ENCODE measurements at regions not wholly inside any gene's neighbourhood (a gene's known extent, or its start where the extent isn't known, plus 50 kb on each side); places are given as distances from the start of the nearest gene placed in this dataset.

DNA sequence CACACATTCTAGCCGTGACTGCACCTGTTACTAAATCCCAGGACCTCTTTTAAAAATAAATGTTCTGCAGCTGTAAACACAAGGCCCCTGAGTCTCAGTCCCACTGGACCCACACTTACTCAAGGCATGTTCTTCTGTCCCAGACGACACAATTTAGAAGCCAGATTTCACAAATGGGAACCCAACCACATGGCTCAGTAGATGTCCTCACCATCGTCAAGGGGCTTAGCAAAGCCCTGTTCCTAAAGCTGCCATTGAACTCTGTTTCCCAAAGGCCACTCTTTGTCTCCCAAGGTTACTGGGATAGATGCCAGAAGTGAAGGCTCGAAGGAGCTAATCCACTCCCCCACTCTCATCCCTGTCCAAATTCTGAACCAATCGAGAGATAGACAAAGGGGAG is 301.0 kb downstream of the GALR1 start:
- H3K9me3 Mint-ChIP-seq: peaks cover 0 to 2% (median 0%) of the 10 kb centered on the region in 11 donors
- Histone ChIP-seq H3K27me3 (ENCODE audit: control insufficient read depth in 2 of 2, insufficient read depth in 2 of 2, low read length in 2 of 2) (no peaks in the 10 kb centered on the region), H3K27ac (ENCODE audit: low read depth, low read length) (no peak overlapping the region), H3K4me1 (ENCODE audit: control insufficient read depth in 2 of 2, insufficient read depth in 2 of 2, low read length in 2 of 2) (no peaks in the 10 kb centered on the region), H3K36me3 (ENCODE audit: control insufficient read depth in 2 of 3, insufficient read depth in 3 of 3, low read length in 3 of 3) (no peaks in the 10 kb centered on the region), H3K4me3 (ENCODE audit: low read length) (no peak overlapping the region), H3K9me3 (ENCODE audit: control insufficient read depth in 2 of 3, low read length in 3 of 3) (no peaks in the 10 kb centered on the region)
- ATAC-seq (no peak), DNase-seq (no peak)
- ChIA-PET CTCF (no interaction called here), POLR2A (no interaction called here)
- peaks cover 0 to 17% (median 6%) of the 10 kb centered on the region in 5 donors for H3K27me3 Mint-ChIP-seq
- H3K36me3 Mint-ChIP-seq: no peaks in the 10 kb centered on the region
- intact Hi-C loops (cut with micrococcal nuclease): no loop called here
- H3K27ac Mint-ChIP-seq: no peak overlapping the region
- H3K4me3 Mint-ChIP-seq: no peak overlapping the region
- no peaks in the 10 kb centered on the region for H3K4me1 Mint-ChIP-seq

DNA sequence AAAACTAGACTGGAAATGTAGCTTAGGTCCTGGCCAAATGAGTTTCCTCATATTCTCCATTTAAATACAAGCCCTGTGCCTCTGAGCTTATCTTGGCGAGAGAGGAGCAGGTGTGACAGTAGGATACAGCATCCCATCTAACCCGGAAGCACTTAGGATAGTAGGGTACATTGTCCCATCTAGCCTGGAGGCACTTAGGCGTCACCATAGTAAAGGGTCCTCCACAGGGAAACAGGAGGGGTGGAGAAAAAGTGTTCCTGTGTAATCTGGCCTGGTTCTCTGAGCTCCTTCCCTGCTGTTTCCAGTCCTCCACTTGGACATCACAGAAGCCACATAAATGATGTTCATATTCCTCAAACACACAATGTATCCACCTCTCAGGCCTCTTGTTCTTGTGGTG is 301.4 kb downstream of the GALR1 start:
- H3K9me3 ChIP-seq (ENCODE audit: control insufficient read depth in 2 of 3, low read length in 3 of 3): no peaks in the 10 kb centered on the region
- POLR2A ChIA-PET: no interaction called here

DNA sequence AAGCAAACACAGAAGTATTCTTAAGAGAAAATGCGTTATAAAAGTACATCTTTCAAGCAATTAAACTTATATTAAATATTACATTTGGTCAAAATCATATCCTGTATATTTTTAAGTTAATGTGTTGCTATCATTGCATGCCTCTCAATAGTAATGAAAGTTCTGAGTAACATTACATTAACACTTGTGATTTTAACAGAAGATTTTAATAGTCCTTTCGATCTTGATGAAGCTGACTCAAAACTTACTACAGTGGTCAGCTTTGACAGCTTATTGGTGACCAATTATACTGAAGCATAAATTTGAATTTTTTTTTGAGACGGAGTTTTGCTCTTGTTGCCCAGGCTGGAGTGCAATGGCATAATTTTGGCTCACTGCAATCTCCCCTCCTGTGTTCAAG is 303.3 kb downstream of the GALR1 start:
- no peaks in the 10 kb centered on the region for H3K36me3 Mint-ChIP-seq
- H3K27ac Mint-ChIP-seq: no peak overlapping the region
- no peak overlapping the region for H3K27ac ChIP-seq (ENCODE audit: low read depth, low read length)
- no peak overlapping the region for H3K4me3 ChIP-seq (ENCODE audit: low read length)
- peaks cover 0 to 23% (median 6%) of the 10 kb centered on the region in 5 donors for H3K27me3 Mint-ChIP-seq
- intact Hi-C loops (cut with micrococcal nuclease): no loop called here
- POLR2A ChIA-PET: no interaction called here
- peaks cover 0 to 2% (median 0%) of the 10 kb centered on the region in 11 donors for H3K9me3 Mint-ChIP-seq
- ATAC-seq (no peak), DNase-seq (no peak)
- no peak overlapping the region for H3K4me3 Mint-ChIP-seq
- H3K4me1 ChIP-seq (ENCODE audit: control insufficient read depth in 2 of 2, insufficient read depth in 2 of 2, low read length in 2 of 2): no peaks in the 10 kb centered on the region
- no peaks in the 10 kb centered on the region for H3K36me3 ChIP-seq (ENCODE audit: control insufficient read depth in 2 of 3, insufficient read depth in 3 of 3, low read length in 3 of 3)
- H3K9me3 ChIP-seq (ENCODE audit: control insufficient read depth in 2 of 3, low read length in 3 of 3): no peaks in the 10 kb centered on the region
- no peaks in the 10 kb centered on the region for H3K27me3 ChIP-seq (ENCODE audit: control insufficient read depth in 2 of 2, insufficient read depth in 2 of 2, low read length in 2 of 2)
- CTCF ChIA-PET: no interaction called here
- no peaks in the 10 kb centered on the region for H3K4me1 Mint-ChIP-seq

More for the DNA sequence above, 301.4 kb downstream of the GALR1 start:
- no peak overlapping the region for H3K4me3 ChIP-seq (ENCODE audit: low read length)
- Mint-ChIP-seq H3K4me1 (no peaks in the 10 kb centered on the region), H3K27me3 (peaks cover 0 to 17% (median 6%) of the 10 kb centered on the region in 5 donors), H3K4me3 (no peak overlapping the region), H3K36me3 (no peaks in the 10 kb centered on the region), H3K9me3 (peaks cover 0 to 2% (median 0%) of the 10 kb centered on the region in 11 donors), H3K27ac (no peak overlapping the region)
- no peaks in the 10 kb centered on the region for H3K27me3 ChIP-seq (ENCODE audit: control insufficient read depth in 2 of 2, insufficient read depth in 2 of 2, low read length in 2 of 2)
- no peak overlapping the region for H3K27ac ChIP-seq (ENCODE audit: low read depth, low read length)
- CTCF ChIA-PET: no interaction called here
- H3K36me3 ChIP-seq (ENCODE audit: control insufficient read depth in 2 of 3, insufficient read depth in 3 of 3, low read length in 3 of 3): no peaks in the 10 kb centered on the region
- intact Hi-C loops (cut with micrococcal nuclease): no loop called here
- no peak for DNase-seq
- H3K4me1 ChIP-seq (ENCODE audit: control insufficient read depth in 2 of 2, insufficient read depth in 2 of 2, low read length in 2 of 2): no peaks in the 10 kb centered on the region
- ATAC-seq: no peak

DNA sequence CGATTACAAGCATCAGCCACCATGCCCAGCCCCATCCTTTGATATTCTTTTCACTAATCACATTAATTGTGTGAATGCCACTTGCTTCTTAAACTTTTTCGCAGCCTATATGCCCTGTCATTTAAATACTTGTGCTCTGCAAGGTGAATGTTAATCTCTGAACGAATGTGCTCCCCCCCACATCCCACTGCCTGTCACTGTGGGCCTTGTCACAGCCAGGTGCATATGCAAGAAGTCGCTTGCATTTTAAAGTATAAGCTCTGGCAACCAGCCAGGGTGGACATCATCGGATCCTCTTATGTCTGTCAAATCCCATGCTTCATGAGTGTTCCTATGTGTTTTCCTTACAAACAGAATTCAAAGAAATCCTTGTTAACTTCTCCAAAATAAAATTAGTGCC is 304.4 kb downstream of the GALR1 start:
- Histone ChIP-seq H3K27ac (ENCODE audit: low read depth, low read length) (no peak overlapping the region), H3K27me3 (ENCODE audit: control insufficient read depth in 2 of 2, insufficient read depth in 2 of 2, low read length in 2 of 2) (no peaks in the 10 kb centered on the region), H3K4me1 (ENCODE audit: control insufficient read depth in 2 of 2, insufficient read depth in 2 of 2, low read length in 2 of 2) (no peaks in the 10 kb centered on the region), H3K4me3 (ENCODE audit: low read length) (no peak overlapping the region), H3K36me3 (ENCODE audit: control insufficient read depth in 2 of 3, insufficient read depth in 3 of 3, low read length in 3 of 3) (no peaks in the 10 kb centered on the region), H3K9me3 (ENCODE audit: control insufficient read depth in 2 of 3, low read length in 3 of 3) (no peaks in the 10 kb centered on the region)
- POLR2A ChIA-PET: no interaction called here
- ATAC-seq: no peak
- Mint-ChIP-seq H3K27ac (no peak overlapping the region), H3K4me1 (no peaks in the 10 kb centered on the region), H3K27me3 (peaks cover 0 to 23% (median 6%) of the 10 kb centered on the region in 5 donors), H3K4me3 (no peak overlapping the region), H3K9me3 (peaks cover 0 to 2% (median 0%) of the 10 kb centered on the region in 11 donors), H3K36me3 (no peaks in the 10 kb centered on the region)
- CTCF ChIA-PET: no interaction called here
- DNase-seq: no peak
- intact Hi-C loops (cut with micrococcal nuclease): no loop called here

DNA sequence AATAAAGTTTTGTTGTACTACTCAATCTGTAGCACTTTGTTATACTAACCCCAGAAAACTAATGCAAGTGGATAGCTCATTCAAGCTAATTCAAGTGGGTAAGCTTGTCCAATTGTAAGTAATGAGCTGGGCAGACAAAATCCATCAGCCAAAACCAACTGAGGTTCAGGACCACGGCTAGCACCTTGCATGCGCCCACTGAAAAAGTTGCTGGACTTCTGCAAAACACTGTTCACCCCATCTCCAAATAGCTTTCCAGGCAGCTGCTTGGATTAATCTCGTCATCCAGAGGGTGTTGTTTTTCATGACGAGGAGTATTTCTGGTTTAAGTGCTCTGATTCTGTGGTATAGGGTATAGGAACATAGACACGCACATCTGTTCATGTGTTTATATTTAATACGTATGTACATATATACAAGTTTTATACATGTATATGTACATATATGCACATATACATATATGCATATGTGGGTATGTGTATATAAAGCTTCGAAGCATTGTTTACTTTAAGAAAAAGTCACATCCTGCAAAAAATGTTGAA is 307.5 kb downstream of the GALR1 start:
- CTCF ChIA-PET: no interaction called here

DNA sequence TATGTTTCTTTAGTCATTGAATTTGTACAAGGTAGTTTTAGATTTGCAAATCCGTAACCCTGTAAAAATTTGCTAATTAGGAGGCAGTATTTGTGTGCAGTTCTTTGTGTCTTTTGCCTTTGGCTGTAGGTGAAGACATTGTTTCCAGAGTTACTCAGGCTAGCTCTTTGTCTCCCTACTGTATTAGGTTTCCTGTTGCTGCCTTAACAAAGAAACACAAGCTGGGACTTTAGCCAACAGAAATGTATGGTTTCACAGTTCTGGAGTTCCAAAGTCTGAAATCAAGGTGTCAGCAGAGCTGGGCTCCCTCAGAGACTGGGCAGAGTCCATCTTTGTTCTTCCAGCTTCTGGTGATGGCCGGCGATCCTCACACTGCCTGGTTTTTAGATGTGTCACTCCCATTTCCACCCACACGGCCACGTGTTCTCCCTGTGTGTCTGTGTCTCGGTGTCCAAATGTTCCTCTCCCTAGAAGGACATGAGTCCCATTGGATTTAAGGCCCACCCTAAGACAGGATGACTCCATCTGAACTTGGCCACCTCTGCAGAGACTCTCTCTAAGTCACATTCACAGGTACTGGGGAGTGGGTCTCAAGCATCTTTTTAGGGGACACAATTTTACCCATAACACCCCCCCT is 309.7 kb downstream of the GALR1 start:
- H3K27ac ChIP-seq (ENCODE audit: low read depth, low read length): no peak overlapping the region
- H3K4me1 ChIP-seq (ENCODE audit: control insufficient read depth in 2 of 2, insufficient read depth in 2 of 2, low read length in 2 of 2): no peaks in the 10 kb centered on the region
- Mint-ChIP-seq H3K27me3 (peaks cover 0 to 30% (median 12%) of the 10 kb centered on the region in 5 donors), H3K9me3 (peaks cover 0 to 3% (median 0%) of the 10 kb centered on the region in 11 donors), H3K4me1 (no peaks in the 10 kb centered on the region), H3K4me3 (no peak overlapping the region), H3K36me3 (no peaks in the 10 kb centered on the region), H3K27ac (no peak overlapping the region)
- intact Hi-C loops (cut with micrococcal nuclease): no loop called here
- ChIA-PET POLR2A (no interaction called here), CTCF (no interaction called here)
- DNase-seq: no peak
- H3K9me3 ChIP-seq (ENCODE audit: control insufficient read depth in 2 of 3, low read length in 3 of 3): no peaks in the 10 kb centered on the region
- no peaks in the 10 kb centered on the region for H3K27me3 ChIP-seq (ENCODE audit: control insufficient read depth in 2 of 2, insufficient read depth in 2 of 2, low read length in 2 of 2)
- H3K36me3 ChIP-seq (ENCODE audit: control insufficient read depth in 2 of 3, insufficient read depth in 3 of 3, low read length in 3 of 3): no peaks in the 10 kb centered on the region
- H3K4me3 ChIP-seq (ENCODE audit: low read length): no peak overlapping the region
- no peak for ATAC-seq

More for the DNA sequence above, 307.5 kb downstream of the GALR1 start:
- H3K27ac Mint-ChIP-seq: no peak overlapping the region
- no peak overlapping the region for H3K27ac ChIP-seq (ENCODE audit: low read depth, low read length)
- H3K36me3 ChIP-seq (ENCODE audit: control insufficient read depth in 2 of 3, insufficient read depth in 3 of 3, low read length in 3 of 3): no peaks in the 10 kb centered on the region
- no peak for DNase-seq
- no peaks in the 10 kb centered on the region for H3K4me1 ChIP-seq (ENCODE audit: control insufficient read depth in 2 of 2, insufficient read depth in 2 of 2, low read length in 2 of 2)
- H3K27me3 Mint-ChIP-seq: peaks cover 0 to 24% (median 6%) of the 10 kb centered on the region in 5 donors
- no peaks in the 10 kb centered on the region for H3K9me3 Mint-ChIP-seq
- no peaks in the 10 kb centered on the region for H3K36me3 Mint-ChIP-seq
- no peak overlapping the region for H3K4me3 ChIP-seq (ENCODE audit: low read length)
- H3K4me3 Mint-ChIP-seq: no peak overlapping the region
- ATAC-seq: no peak
- POLR2A ChIA-PET: no interaction called here
- no peaks in the 10 kb centered on the region for H3K27me3 ChIP-seq (ENCODE audit: control insufficient read depth in 2 of 2, insufficient read depth in 2 of 2, low read length in 2 of 2)
- no peaks in the 10 kb centered on the region for H3K9me3 ChIP-seq (ENCODE audit: control insufficient read depth in 2 of 3, low read length in 3 of 3)
- intact Hi-C loops (cut with micrococcal nuclease): no loop called here
- H3K4me1 Mint-ChIP-seq: no peaks in the 10 kb centered on the region

DNA sequence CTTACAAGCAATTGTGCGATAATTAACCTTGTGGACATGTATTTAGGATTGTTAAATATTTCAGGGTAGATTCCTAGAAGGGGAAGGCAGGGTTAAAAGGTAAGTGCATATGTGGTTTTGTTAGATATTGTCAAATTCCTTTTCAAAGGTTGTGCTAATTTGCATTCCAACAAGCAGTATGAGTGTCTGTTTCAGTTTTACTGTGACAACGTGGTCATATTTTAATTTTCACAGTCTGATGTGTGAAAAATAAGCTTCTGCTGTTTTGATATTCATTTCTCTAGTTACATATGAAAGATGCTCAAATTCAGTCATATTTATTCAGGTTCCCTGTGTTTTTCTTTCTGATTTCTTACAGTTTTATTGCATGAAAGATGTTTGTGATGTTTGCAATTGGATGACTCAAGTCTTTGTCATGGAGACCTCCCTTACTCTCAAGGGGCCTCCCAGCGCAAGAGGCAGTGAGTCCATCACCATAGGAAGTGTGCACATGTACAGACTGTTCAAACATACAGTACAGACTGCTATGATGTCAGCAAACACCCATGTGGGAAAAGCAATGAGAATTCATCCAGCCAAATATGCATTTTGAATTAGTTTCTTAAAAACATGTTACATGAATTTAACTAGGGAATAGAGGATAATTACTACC is 310.8 kb downstream of the GALR1 start:
- POLR2A ChIA-PET: no interaction called here
- ATAC-seq (no peak), DNase-seq (no peak)
- no peak overlapping the region for H3K4me3 ChIP-seq (ENCODE audit: low read length)
- H3K27ac ChIP-seq (ENCODE audit: low read depth, low read length): no peak overlapping the region
- H3K27me3 ChIP-seq (ENCODE audit: control insufficient read depth in 2 of 2, insufficient read depth in 2 of 2, low read length in 2 of 2): no peaks in the 10 kb centered on the region
- Mint-ChIP-seq H3K4me1 (no peaks in the 10 kb centered on the region), H3K4me3 (no peak overlapping the region), H3K27me3 (peaks cover 0 to 27% (median 10%) of the 10 kb centered on the region in 5 donors), H3K36me3 (no peaks in the 10 kb centered on the region), H3K27ac (no peak overlapping the region), H3K9me3 (peaks cover 0 to 3% (median 0%) of the 10 kb centered on the region in 11 donors)
- intact Hi-C loops (cut with micrococcal nuclease): no loop called here
- no peaks in the 10 kb centered on the region for H3K4me1 ChIP-seq (ENCODE audit: control insufficient read depth in 2 of 2, insufficient read depth in 2 of 2, low read length in 2 of 2)
- no peaks in the 10 kb centered on the region for H3K9me3 ChIP-seq (ENCODE audit: control insufficient read depth in 2 of 3, low read length in 3 of 3)
- no peaks in the 10 kb centered on the region for H3K36me3 ChIP-seq (ENCODE audit: control insufficient read depth in 2 of 3, insufficient read depth in 3 of 3, low read length in 3 of 3)
- CTCF ChIA-PET: no interaction called here
